ENCODE measurements at regions not wholly inside any gene's neighbourhood (a gene's known extent, or its start where the extent isn't known, plus 50 kb on each side); places are given as distances from the start of the nearest gene placed in this dataset.
A peak's percentile ranks its signal among the peaks of the same experiment; 100 is the strongest.

- DNase-seq (ENCODE audit: low read depth, low spot score) = peak; percentile 1
Observed at GRCh38 chr12:92363295-92364146, 217.9 kb upstream of the BTG1 start.

DNA sequence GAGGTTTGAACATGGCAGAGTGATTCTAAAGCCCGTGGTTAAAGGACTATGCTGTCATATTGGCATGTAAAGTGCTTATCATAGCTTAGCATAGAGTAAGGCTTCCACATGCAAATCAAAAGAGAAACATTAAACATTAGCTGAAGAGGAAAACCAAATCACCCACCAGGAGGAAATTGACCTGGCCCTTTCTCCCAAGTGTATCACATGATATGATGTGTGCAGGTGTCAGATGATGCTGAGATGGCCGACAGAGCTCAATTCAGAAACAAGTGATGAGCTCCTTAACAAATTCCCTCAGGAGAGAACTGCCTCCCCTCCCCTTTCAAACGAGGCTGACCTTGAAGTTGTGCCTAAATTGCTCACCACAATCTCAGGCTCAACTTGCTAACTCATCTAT lies 217.1 kb upstream of the BTG1 start:
- DNase-seq (ENCODE audit: low read depth, low spot score) = no peak

GRCh38 chr12:92362126-92362525 lies 216.5 kb upstream of the BTG1 start:
- DNase-seq (ENCODE audit: low read depth, low spot score) = no peak

DNA sequence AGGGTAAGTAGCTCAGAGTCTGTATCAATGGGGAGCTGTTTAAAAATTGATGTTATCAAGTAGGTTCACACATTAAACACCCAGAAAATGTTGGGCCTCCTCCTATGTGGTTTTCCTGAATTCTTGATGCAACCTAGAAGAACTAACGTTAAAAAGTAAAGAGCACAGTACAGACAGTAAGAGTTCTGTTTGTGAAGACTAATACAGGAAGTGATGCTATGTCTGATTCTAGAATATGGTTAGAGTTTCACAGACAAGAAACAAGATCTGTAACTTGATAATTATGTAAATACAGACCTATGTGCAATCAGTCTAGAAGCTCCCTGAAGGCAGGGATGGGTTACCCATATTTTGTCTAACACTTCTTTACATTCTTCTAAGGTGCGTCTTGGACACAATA lies 214.9 kb upstream of the BTG1 start:
- no peak for DNase-seq (ENCODE audit: low read depth, low spot score)

DNA sequence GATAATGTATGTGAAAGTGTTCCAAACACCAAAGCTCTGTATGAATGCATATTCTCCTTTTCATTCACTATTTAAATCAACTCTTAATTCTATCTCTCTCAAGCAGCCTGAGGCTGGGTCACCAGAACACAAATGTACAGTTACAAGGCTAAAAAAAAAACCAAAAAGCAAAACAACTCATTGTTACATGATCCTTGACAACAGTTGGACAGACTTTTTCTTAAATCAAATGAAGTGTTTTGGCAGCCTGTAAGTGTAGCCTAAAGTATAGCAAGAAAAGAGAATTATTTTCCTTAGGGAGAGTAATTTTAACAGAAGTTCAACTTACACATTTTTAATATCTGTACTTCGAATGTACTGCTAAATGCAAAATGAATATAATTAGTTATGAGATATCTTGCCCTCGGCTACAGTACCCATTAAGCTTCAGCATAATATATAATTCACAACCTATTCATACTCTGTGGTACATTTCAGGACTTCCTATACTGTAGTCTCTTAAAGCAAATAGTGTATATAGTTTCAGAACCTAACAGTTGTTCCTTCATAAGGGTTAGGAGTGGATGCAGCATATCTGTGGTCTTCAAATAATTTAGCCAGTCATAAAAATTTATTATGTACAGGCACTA lies 214.0 kb upstream of the BTG1 start:
- DNase-seq (ENCODE audit: low read depth, low spot score) = no peak

- DNase-seq (ENCODE audit: low read depth, low spot score) = no peak
Observed at GRCh38 chr12:92357584-92358261, 212.1 kb upstream of the BTG1 start.

DNA sequence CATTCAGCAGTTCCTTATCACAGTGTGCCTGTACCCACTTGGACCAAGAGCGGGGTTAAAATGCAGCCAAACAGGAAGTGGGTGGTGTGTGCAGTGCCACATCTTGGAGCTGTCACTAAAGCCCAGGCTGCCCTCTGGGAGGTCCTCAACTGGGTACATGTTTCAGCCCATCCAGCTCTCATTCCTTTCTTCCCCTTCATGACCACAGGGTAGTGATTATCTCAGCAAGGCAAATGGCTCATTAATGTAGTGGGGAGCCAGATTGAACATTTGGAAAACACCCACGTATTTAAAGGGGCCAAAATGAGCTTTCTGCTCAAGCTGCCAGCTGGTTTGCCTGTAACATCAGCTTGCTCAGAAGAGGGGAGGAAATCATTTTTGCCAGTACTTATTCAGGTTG lies 210.8 kb upstream of the BTG1 start:
- peak; percentile 29 for DNase-seq (ENCODE audit: low read depth, low spot score)

- DNase-seq (ENCODE audit: low read depth, low spot score) = no peak
Observed at GRCh38 chr12:92349635-92350034, 204.0 kb upstream of the BTG1 start.

DNA sequence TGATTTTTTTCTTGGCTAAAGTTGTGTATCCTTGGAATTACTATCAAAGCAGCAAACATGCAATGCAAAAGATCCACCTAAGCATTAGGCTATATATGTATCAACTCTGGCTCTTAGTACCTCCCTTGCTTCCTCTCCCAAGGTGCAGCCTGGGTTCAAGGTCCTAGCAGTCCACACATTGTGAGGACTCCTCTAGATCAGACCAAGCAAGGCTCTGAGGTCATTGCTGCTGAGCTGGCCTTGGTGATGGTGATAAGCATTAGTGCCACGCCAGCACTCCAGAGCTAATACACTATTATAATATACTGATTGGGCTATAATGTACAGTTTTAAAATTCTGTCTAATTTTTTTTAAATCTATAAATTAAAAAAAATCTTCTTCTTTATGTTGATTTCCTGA lies 196.9 kb upstream of the BTG1 start:
- no peak for DNase-seq (ENCODE audit: low read depth, low spot score)

DNA sequence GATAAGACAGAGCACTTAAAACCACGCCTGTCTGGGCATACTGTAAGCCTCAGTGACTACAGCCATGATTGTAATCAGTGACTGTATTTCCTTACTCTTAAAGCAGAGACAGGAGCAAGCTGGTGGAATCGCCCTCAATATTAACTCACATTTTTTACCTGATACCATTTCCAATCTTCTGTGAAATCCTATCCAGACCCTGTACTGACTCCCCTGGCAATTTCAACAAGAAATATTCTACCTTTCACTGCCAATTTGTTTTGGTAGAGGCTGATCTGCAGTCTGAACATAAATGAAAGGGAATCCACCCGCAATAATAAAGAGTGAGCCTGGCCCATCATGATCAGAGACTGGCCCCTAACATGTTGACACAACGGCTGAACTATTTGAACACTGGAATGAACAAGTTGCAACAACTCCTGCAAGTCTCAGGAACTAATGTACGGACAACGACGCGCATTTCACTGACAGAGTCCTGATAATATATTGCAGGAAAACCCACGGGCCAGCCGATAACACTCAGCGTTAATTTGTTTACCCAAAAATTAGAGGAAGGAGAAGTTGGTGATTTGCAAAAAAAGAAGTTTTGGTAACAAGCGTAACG lies 195.5 kb upstream of the BTG1 start:
- DNase-seq (ENCODE audit: low read depth, low spot score) = no peak

- DNase-seq (ENCODE audit: low read depth, low spot score) = no peak
Observed at GRCh38 chr12:92340441-92341064, 194.9 kb upstream of the BTG1 start.

GRCh38 chr12:92340003-92340402 lies 194.4 kb upstream of the BTG1 start:
- DNase-seq (ENCODE audit: low read depth, low spot score) = no peak

- DNase-seq (ENCODE audit: low read depth, low spot score) = no peak
Observed at GRCh38 chr12:92339198-92339821, 193.7 kb upstream of the BTG1 start.

DNA sequence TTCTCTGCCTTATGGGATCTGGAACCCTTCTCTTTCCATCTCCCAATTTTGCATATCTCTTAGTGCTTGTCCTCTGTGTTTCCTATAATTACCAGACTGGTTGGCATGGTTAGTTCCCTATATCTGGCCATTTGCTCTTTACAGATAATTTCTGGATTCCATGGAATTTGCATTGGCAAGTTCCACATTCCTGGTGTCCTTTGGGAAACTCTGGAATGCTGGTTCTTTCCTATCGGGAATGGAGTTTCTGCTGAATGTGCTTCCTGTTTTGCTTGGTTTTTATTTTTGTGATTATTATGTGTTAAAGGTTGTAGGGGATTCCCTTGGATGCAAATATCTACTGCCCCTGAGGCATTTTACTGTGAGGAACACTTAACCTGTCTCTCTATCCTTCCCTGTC lies 193.0 kb upstream of the BTG1 start:
- no peak for DNase-seq (ENCODE audit: low read depth, low spot score)

DNA sequence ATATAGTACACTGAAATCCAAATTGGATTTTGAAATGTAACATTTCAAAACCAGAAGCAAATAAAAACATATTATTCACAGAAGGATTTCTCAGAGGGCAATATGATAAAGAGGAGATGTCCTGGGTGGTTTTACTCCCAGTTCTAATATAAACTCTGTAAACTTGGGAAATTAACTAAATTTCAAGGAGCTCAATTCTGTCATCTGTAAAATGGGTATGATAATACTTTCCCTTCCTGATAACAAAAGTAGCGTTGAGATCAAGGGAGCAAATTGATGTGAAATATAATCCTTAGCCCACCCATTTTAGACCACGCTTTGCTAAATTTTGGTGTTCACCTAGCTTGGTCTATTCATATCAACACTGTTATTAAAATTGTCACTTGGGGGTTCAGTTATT lies 192.5 kb upstream of the BTG1 start:
- no peak for DNase-seq (ENCODE audit: low read depth, low spot score)

DNA sequence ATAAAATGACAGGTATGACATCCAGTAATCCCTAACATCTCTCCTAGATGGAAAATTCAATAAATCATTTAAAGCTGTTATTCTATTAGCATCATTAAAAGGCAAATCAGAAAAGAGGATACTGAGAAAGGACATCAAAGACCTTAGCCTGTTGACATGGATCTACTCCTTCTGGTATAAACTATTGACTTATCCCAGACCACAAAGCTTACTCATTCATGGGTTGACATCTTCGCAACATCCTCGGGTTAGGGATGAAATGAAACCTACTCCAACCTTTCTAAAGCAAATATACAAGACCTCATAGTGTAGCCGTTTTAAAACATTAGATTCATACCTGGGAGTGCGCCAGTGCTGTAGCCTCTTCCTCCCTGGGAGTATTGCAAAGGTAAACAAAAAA lies 191.5 kb upstream of the BTG1 start:
- no peak for DNase-seq (ENCODE audit: low read depth, low spot score)

DNA sequence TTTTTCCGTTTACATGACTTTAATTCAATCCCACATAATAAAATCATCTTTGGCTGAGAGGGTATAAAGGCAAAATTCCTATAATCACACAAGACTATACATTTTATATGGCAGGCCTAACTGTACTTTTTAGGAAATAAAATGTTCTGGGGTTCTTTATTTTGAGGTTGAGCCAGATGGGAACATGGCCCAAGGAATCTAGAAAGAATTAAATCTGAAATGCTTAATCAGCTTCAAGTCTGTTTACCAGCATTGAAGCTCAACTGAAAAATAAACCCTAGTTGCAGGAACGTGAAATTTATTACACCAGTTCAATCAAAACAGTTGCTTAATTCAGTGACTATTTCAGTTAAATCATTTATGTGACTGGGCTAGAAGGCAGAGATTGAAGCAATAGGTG lies 191.0 kb upstream of the BTG1 start:
- DNase-seq (ENCODE audit: low read depth, low spot score) = no peak

DNA sequence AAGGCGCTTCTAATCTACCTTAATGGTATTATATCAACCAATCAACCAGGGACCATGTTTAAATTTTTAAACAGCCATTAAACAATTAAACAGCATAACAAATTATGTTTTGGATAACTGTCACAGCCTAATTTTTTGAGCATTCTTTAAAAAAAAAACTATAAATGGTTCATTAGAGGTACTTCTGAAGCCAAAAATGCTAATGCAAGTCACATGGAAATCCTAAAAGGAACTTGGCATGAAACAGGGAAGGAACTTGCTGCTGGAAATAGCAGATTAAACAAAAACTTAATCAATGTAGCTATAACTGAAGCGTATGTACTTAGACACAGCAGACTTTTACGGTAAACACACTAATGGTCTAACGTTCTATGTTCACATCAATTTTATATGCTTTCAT lies 190.2 kb upstream of the BTG1 start:
- no peak for DNase-seq (ENCODE audit: low read depth, low spot score)

- DNase-seq (ENCODE audit: low read depth, low spot score) = no peak
Observed at GRCh38 chr12:92334552-92334951, 188.9 kb upstream of the BTG1 start.

DNA sequence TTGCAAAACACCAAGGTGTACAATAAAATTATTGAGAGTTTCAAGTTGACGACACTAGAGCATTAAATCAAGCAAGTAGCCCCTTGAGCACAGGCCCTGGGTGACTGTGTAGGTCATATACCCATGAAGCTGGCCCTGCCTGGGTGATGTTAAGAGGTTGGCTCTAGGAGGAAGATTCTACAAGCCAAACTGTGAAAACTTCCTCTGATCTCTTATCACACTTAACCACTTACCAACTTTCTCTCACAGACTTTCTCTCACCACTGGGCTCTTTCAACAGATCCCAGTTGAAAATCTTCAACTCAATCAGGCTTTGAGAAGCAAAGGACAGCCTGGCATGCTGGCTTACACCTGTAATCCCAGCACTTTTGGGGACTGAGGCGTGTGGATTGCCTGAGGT lies 186.9 kb upstream of the BTG1 start:
- no peak for DNase-seq (ENCODE audit: low read depth, low spot score)

DNA sequence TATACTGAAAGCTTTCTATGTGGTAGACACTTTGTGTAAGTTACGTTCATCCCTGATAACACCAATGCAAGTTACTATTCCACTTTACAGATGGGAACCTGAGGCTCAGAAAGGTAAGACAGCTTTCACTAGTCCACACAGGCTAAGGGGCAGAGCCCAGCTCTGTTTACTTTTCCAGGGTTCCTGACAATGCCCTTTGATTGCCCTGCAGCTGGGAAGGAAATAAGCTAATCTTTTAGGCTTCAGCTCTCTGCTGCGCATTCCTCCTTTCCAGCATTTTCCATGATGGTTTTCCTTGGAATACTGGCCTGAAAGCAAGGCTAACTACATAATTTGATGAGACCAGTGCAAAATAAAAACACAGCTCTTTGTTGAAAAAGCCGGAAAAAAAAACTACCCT lies 185.7 kb upstream of the BTG1 start:
- no peak for DNase-seq (ENCODE audit: low read depth, low spot score)

DNA sequence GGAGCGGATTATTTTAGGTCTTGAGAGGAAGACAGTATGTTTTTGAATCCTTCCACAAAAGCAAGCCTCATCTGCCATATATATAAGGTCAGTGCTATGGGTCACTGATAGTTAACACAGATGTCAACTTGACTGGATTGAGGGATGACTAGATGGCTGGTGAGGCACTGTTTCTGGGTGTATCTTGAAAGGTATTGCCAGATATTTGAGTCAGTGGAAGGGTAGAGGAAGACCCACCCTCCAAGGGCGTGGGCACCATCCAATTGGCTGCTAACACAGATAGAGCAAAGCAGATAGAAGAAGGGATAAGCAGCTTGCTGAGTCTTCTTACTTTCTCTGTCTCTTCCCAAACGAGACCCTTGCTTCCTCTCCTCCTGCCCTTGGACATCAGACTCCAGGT lies 185.0 kb upstream of the BTG1 start:
- DNase-seq (ENCODE audit: low read depth, low spot score) = no peak
